Vagina (tissue), 2 donors: ENCODE measurements at regions not wholly inside any gene's neighbourhood (a gene's known extent, or its start where the extent isn't known, plus 50 kb on each side); places are given as distances from the start of the nearest gene placed in this dataset.
A peak's percentile ranks its signal among the peaks of the same experiment; 100 is the strongest.

Experiments
- DNase-seq, 2 donors: peaks; one replicate each; pipeline ENCODE4 v3.0.0-alpha.2; 2017; ENCODE audit errors: extremely low spot score in 2 of 2
- H3K27ac ChIP-seq: fragments of 200-600 bp; sonication (generic); one replicate; pipeline ENCODE4 v1.5.1; 2019
- H3K27me3 ChIP-seq: fragments of 200-600 bp; sonication (generic); one replicate; pipeline ENCODE4 v1.5.1; 2019
- H3K36me3 ChIP-seq, 2 donors: fragments of 200-600 bp; sonication (generic); one replicate each; pipeline ENCODE4 v1.5.1; 2017 to 2019
- H3K4me1 ChIP-seq: fragments of 200-600 bp; sonication (generic); one replicate; pipeline ENCODE4 v1.5.1; 2019
- H3K4me3 ChIP-seq, 2 donors: fragments of 200-600 bp; sonication (generic); 1 replicate in 1 of 2; 2 replicates in 1 of 2; pipeline ENCODE4 v1.5.1; 2016 to 2019
- H3K9me3 ChIP-seq: fragments of 200-600 bp; sonication (generic); one replicate; pipeline ENCODE4 v1.5.1; 2019
- CTCF ChIP-seq, 3 experiments: fragments of 450-650 bp in 2 of 3; fragments of 200-600 bp in 1 of 3; sonication (generic) in 1 of 3; IDR thresholded peaks; one replicate each; pipeline ENCODE4 v1.5.1; 2017 to 2019; ENCODE audit warnings: antibody characterized with exemption in 3 of 3, mild to moderate bottlenecking in 2 of 3, moderate library complexity in 2 of 3
- POLR2A ChIP-seq, 2 donors: fragments of 450-650 bp; IDR thresholded peaks; one replicate each; pipeline ENCODE4 v1.6.1; 2017; ENCODE audit warnings: antibody characterized with exemption in 2 of 2, mild to moderate bottlenecking in 2 of 2, moderate library complexity in 2 of 2
- POLR2AphosphoS5 ChIP-seq, 2 donors: sonication (generic); formaldehyde crosslinking; IDR thresholded peaks; one replicate each; pipeline ENCODE4 v1.9.0; 2017; ENCODE audit warnings: antibody characterized with exemption in 2 of 2, mild to moderate bottlenecking in 2 of 2, low read depth in 1 of 2; ENCODE audit not compliant: insufficient read depth in 1 of 2
- intact Hi-C: fragments of 100-400 bp; cut with DNase I; formaldehyde crosslinking; loops from one replicate; pipeline ENCODE4 v1.15.1; 2023

GRCh38 chr22:19595532-19595931 lies 71.3 kb upstream of the CLDN5 start:
- H3K9me3 ChIP-seq, result no peaks in the 10 kb centered on the region
- H3K27me3 ChIP-seq, result no peaks in the 10 kb centered on the region
- no peaks in the 10 kb centered on the region for H3K36me3 ChIP-seq
- H3K4me1 ChIP-seq, result peaks cover 8% of the 10 kb centered on the region
- intact Hi-C loops, result no loop called here
- no peak for TF ChIP-seq POLR2A (IDR thresholded peaks at IDR 0.05)
- TF ChIP-seq POLR2AphosphoS5 (IDR thresholded peaks at IDR 0.05; ENCODE audit: insufficient read depth in 1 of 2, low read depth in 1 of 2), result no peak
- TF ChIP-seq CTCF (IDR thresholded peaks at IDR 0.05), result no peak
- H3K27ac ChIP-seq, result no peak overlapping the region
- H3K4me3 ChIP-seq, result no peak overlapping the region
- no peak for DNase-seq

- Histone ChIP-seq H3K36me3 (no peaks in the 10 kb centered on the region), H3K4me3 (no peak overlapping the region), H3K9me3 (no peaks in the 10 kb centered on the region), H3K27me3 (no peaks in the 10 kb centered on the region), H3K4me1 (peaks cover 8% of the 10 kb centered on the region), H3K27ac (no peak overlapping the region)
- intact Hi-C loops, result no loop called here
- TF ChIP-seq POLR2AphosphoS5 (IDR thresholded peaks at IDR 0.05; ENCODE audit: insufficient read depth in 1 of 2, low read depth in 1 of 2) (no peak), CTCF (IDR thresholded peaks at IDR 0.05) (no peak), POLR2A (IDR thresholded peaks at IDR 0.05) (no peak)
- DNase-seq, result no peak
Observed at GRCh38 chr22:19596680-19597398, 72.6 kb upstream of the CLDN5 start.

- Histone ChIP-seq H3K4me1 (peaks cover 8% of the 10 kb centered on the region), H3K36me3 (no peaks in the 10 kb centered on the region), H3K4me3 (no peak overlapping the region), H3K27ac (no peak overlapping the region), H3K9me3 (no peaks in the 10 kb centered on the region), H3K27me3 (no peaks in the 10 kb centered on the region)
- intact Hi-C loops, result no loop called here
- no peak for DNase-seq
- TF ChIP-seq POLR2A (IDR thresholded peaks at IDR 0.05) (no peak), CTCF (IDR thresholded peaks at IDR 0.05) (no peak), POLR2AphosphoS5 (IDR thresholded peaks at IDR 0.05; ENCODE audit: insufficient read depth in 1 of 2, low read depth in 1 of 2) (peak in 1 of 2 donors; percentile 45)
Observed at GRCh38 chr22:19597399-19597735, 73.2 kb upstream of the CLDN5 start.

- Histone ChIP-seq H3K4me1 (peaks cover 8% of the 10 kb centered on the region), H3K27me3 (no peaks in the 10 kb centered on the region), H3K36me3 (no peaks in the 10 kb centered on the region), H3K9me3 (no peaks in the 10 kb centered on the region), H3K27ac (no peak overlapping the region), H3K4me3 (no peak overlapping the region)
- TF ChIP-seq POLR2AphosphoS5 (IDR thresholded peaks at IDR 0.05; ENCODE audit: insufficient read depth in 1 of 2, low read depth in 1 of 2) (peak in 1 of 2 donors; percentile 52), CTCF (IDR thresholded peaks at IDR 0.05) (no peak), POLR2A (IDR thresholded peaks at IDR 0.05) (no peak)
- intact Hi-C loops, result no loop called here
- no peak for DNase-seq
Observed at GRCh38 chr22:19598054-19598855, 74.0 kb upstream of the CLDN5 start.

GRCh38 chr22:19599004-19599403 lies 74.8 kb upstream of the CLDN5 start:
- TF ChIP-seq POLR2AphosphoS5 (IDR thresholded peaks at IDR 0.05; ENCODE audit: insufficient read depth in 1 of 2, low read depth in 1 of 2) (no peak), CTCF (IDR thresholded peaks at IDR 0.05) (no peak), POLR2A (IDR thresholded peaks at IDR 0.05) (no peak)
- no peak for DNase-seq
- no peaks in the 10 kb centered on the region for H3K36me3 ChIP-seq
- no peak overlapping the region for H3K27ac ChIP-seq
- intact Hi-C loops, result no loop called here
- H3K9me3 ChIP-seq, result no peaks in the 10 kb centered on the region
- peaks cover 8% of the 10 kb centered on the region for H3K4me1 ChIP-seq
- no peak overlapping the region for H3K4me3 ChIP-seq
- no peaks in the 10 kb centered on the region for H3K27me3 ChIP-seq
